IMR-90 (cell line): ENCODE measurements at regions not wholly inside any gene's neighbourhood (a gene's known extent, or its start where the extent isn't known, plus 50 kb on each side); places are given as distances from the start of the nearest gene placed in this dataset.

Experiments used
- ATAC-seq: fragments of 200-7000 bp; cut with Tn5 transposase; 2 replicates; pipeline ENCODE4 v1.9.1; 2020; ENCODE audit warnings: low read depth, mild to moderate bottlenecking, moderate library complexity
- BruUV-seq: library from RNA; stranded (reverse); fragments of 400-500 nt; replicated peaks from 2 replicates; lab custom pipeline; 2021; lab: Mats Ljungman, UMichigan
- CTCF ChIA-PET: fragments of 300-600 bp; formaldehyde crosslinking; extraction: SDS; loops from one replicate; lab custom pipeline; 2021; ENCODE audit warnings: antibody characterized with exemption; lab: Yijun Ruan, JAX
- POLR2A ChIA-PET: fragments of 300-600 bp; sonication (Branson Sonifier 250); formaldehyde crosslinking; loops from one replicate; lab custom pipeline; 2022; ENCODE audit warnings: antibody characterized with exemption; ENCODE audit not compliant: unreplicated experiment; lab: Charles Lee
- DNase-seq: peaks from one replicate; pipeline ENCODE4 v3.0.0; 2013
- H2AFZ ChIP-seq: replicated peaks from 2 replicates; pipeline ENCODE3; 2013; ENCODE audit warnings: low read length, mild to moderate bottlenecking; ENCODE audit not compliant: poor library complexity
- H2AK5ac ChIP-seq: 2 replicates; pipeline ENCODE4 v1.6.1; 2013; ENCODE audit warnings: low read depth, low read length, inconsistent platforms
- H2AK9ac ChIP-seq: replicated peaks from 2 replicates; pipeline ENCODE3; 2013; ENCODE audit warnings: mild to moderate bottlenecking, low read depth, low read length, moderate library complexity; ENCODE audit not compliant: poor library complexity
- H2BK120ac ChIP-seq: 2 replicates; pipeline ENCODE4 v1.6.1; 2013; ENCODE audit warnings: low read depth, low read length, inconsistent platforms
- H2BK15ac ChIP-seq: 3 replicates; pipeline ENCODE4 v1.6.1; 2013; ENCODE audit warnings: low read depth, low read length, inconsistent platforms
- H2BK20ac ChIP-seq: 2 replicates; pipeline ENCODE4 v1.6.1; 2013; ENCODE audit warnings: low read depth, mild to moderate bottlenecking, inconsistent platforms, low read length, moderate library complexity
- H2BK5ac ChIP-seq: 2 replicates; pipeline ENCODE4 v1.6.1; 2013; ENCODE audit warnings: mild to moderate bottlenecking, low read depth, low read length, inconsistent platforms; ENCODE audit not compliant: poor library complexity, severe bottlenecking
- H3K14ac ChIP-seq: replicated peaks from 2 replicates; pipeline ENCODE4 v1.6.1; 2013; ENCODE audit warnings: low read depth, low read length, inconsistent platforms
- H3K18ac ChIP-seq: 2 replicates; pipeline ENCODE4 v1.6.1; 2013; ENCODE audit warnings: low read depth, low read length, control low read depth
- H3K23ac ChIP-seq: 2 replicates; pipeline ENCODE4 v1.6.1; 2013; ENCODE audit warnings: low read depth, low read length, inconsistent platforms
- H3K27ac ChIP-seq: 2 replicates; pipeline ENCODE4 v1.5.1; 2013; ENCODE audit warnings: mild to moderate bottlenecking, control low read depth, low read length; ENCODE audit not compliant: insufficient read depth
- H3K27me3 ChIP-seq: 2 replicates; pipeline ENCODE4 v1.6.1; 2013; ENCODE audit warnings: low read length; ENCODE audit not compliant: control insufficient read depth, insufficient read depth
- H3K36me3 ChIP-seq: 2 replicates; pipeline ENCODE4 v1.6.1; 2013; ENCODE audit warnings: low read length, mixed read lengths; ENCODE audit not compliant: control insufficient read depth, insufficient read depth
- H3K4ac ChIP-seq: 2 replicates; pipeline ENCODE4 v1.6.1; 2013; ENCODE audit warnings: low read depth, low read length, inconsistent platforms
- H3K4me1 ChIP-seq: 2 replicates; pipeline ENCODE4 v1.6.1; 2013; ENCODE audit warnings: low read length, mixed read lengths; ENCODE audit not compliant: control insufficient read depth, insufficient read depth
- H3K4me2 ChIP-seq: 2 replicates; pipeline ENCODE4 v1.6.1; 2013; ENCODE audit warnings: low read depth, mild to moderate bottlenecking, control low read depth, low read length, moderate library complexity
- H3K4me3 ChIP-seq: 2 replicates; pipeline ENCODE4 v1.5.1; 2013; ENCODE audit warnings: low read depth, mild to moderate bottlenecking, control low read depth, low read length, moderate library complexity; ENCODE audit not compliant: insufficient read depth
- H3K56ac ChIP-seq: 2 replicates; pipeline ENCODE4 v1.6.1; 2013; ENCODE audit warnings: low read length, inconsistent platforms; ENCODE audit not compliant: insufficient read depth; ENCODE audit errors: extremely low read depth
- H3K79me1 ChIP-seq, 2 experiments: 2 replicates each; pipeline ENCODE4 v1.6.1; 2013; ENCODE audit warnings: low read length in 2 of 2, inconsistent platforms in 1 of 2, low read depth in 1 of 2
- H3K9ac ChIP-seq: 2 replicates; pipeline ENCODE4 v1.6.1; 2013; ENCODE audit warnings: low read depth, low read length, control low read depth
- H3K9me1 ChIP-seq: 2 replicates; pipeline ENCODE4 v1.6.1; 2013; ENCODE audit warnings: low read length, inconsistent platforms; ENCODE audit not compliant: insufficient read depth
- H3K9me3 ChIP-seq: 2 replicates; pipeline ENCODE4 v1.6.1; 2013; ENCODE audit warnings: low read length; ENCODE audit not compliant: control insufficient read depth, insufficient read depth
- H4K20me1 ChIP-seq: 2 replicates; pipeline ENCODE4 v1.6.1; 2013; ENCODE audit warnings: low read length, inconsistent platforms; ENCODE audit not compliant: insufficient read depth
- H4K5ac ChIP-seq: 2 replicates; pipeline ENCODE4 v1.6.1; 2013; ENCODE audit warnings: mild to moderate bottlenecking, low read depth, low read length, control low read depth
- H4K8ac ChIP-seq, 2 experiments: 2 replicates each; pipeline ENCODE4 v1.6.1; 2013; ENCODE audit warnings: low read depth in 2 of 2, low read length in 2 of 2, control low read depth in 1 of 2, inconsistent platforms in 1 of 2
- H4K91ac ChIP-seq: 2 replicates; pipeline ENCODE4 v1.6.1; 2013; ENCODE audit warnings: low read depth, low read length, inconsistent platforms; ENCODE audit not compliant: insufficient read depth
- BHLHE40 ChIP-seq: fragments of 150-350 bp; IDR thresholded peaks from 2 replicates; pipeline ENCODE4 v1.6.1; 2016; ENCODE audit warnings: mild to moderate bottlenecking, low read depth, low read length
- CEBPB ChIP-seq: IDR thresholded peaks from 2 replicates; pipeline ENCODE4 v1.6.1; 2012; ENCODE audit warnings: low read depth, low read length, improper control_type of control experiment
- CHD1 ChIP-seq: IDR thresholded peaks from 2 replicates; pipeline ENCODE4 v1.6.1; 2012; ENCODE audit warnings: low read depth, low read length, improper control_type of control experiment
- CTCF ChIP-seq: conservative IDR thresholded peaks from 2 replicates; pipeline ENCODE4 v1.5.1; 2012; ENCODE audit warnings: mild to moderate bottlenecking, low read depth, low read length, improper control_type of control experiment
- ELK1 ChIP-seq: fragments of 150-350 bp; IDR thresholded peaks from 2 replicates; pipeline ENCODE4 v1.6.1; 2016; ENCODE audit warnings: low read depth, mild to moderate bottlenecking, low read length, moderate library complexity, borderline replicate concordance
- FOS ChIP-seq: fragments of 150-350 bp; IDR thresholded peaks from 2 replicates; pipeline ENCODE4 v1.6.1; 2016; ENCODE audit warnings: low read depth, low read length
- MAFK ChIP-seq: IDR thresholded peaks from 2 replicates; pipeline ENCODE4 v1.6.1; 2012; ENCODE audit warnings: low read depth, low read length, improper control_type of control experiment
- MAZ ChIP-seq: IDR thresholded peaks from 2 replicates; pipeline ENCODE4 v1.6.1; 2012; ENCODE audit warnings: low read depth, mild to moderate bottlenecking, low read length, improper control_type of control experiment, moderate library complexity, borderline replicate concordance
- MXI1 ChIP-seq: IDR thresholded peaks from 2 replicates; pipeline ENCODE4 v1.6.1; 2012; ENCODE audit warnings: low read depth, mild to moderate bottlenecking, low read length, moderate library complexity, borderline replicate concordance
- NFE2L2 ChIP-seq: fragments of 150-350 bp; IDR thresholded peaks from 2 replicates; pipeline ENCODE4 v1.6.1; 2016; ENCODE audit warnings: low read depth, mild to moderate bottlenecking, low read length
- POLR2A ChIP-seq: IDR thresholded peaks from 2 replicates; pipeline ENCODE4 v1.6.1; 2012; ENCODE audit warnings: mild to moderate bottlenecking, low read depth, low read length
- RAD21 ChIP-seq: IDR thresholded peaks from 2 replicates; pipeline ENCODE4 v1.6.1; 2012; ENCODE audit warnings: low read length, improper control_type of control experiment
- RCOR1 ChIP-seq: IDR thresholded peaks from 2 replicates; pipeline ENCODE4 v1.6.1; 2012; ENCODE audit warnings: mild to moderate bottlenecking, low read length, improper control_type of control experiment; ENCODE audit not compliant: insufficient replicate concordance
- RFX5 ChIP-seq: IDR thresholded peaks from 2 replicates; pipeline ENCODE4 v1.8.0; 2012; ENCODE audit warnings: low read depth, mild to moderate bottlenecking, low read length, moderate library complexity
- SMC3 ChIP-seq: fragments of 150-350 bp; IDR thresholded peaks from 2 replicates; pipeline ENCODE4 v1.6.1; 2016; ENCODE audit warnings: low read depth, mild to moderate bottlenecking, antibody characterized with exemption, low read length, moderate library complexity
- USF2 ChIP-seq: fragments of 150-350 bp; IDR thresholded peaks from 2 replicates; pipeline ENCODE4 v1.6.1; 2017; ENCODE audit warnings: mild to moderate bottlenecking, antibody characterized with exemption, low read length, low read depth
- WGBS, 2 experiments: methylation state at CpG; one replicate each; pipeline versions ENCODE4 v1.1.5 to v1.1.7; 2013; ENCODE audit warnings: missing lambda C conversion rate in 2 of 2; ENCODE audit not compliant: insufficient read length in 1 of 2; ENCODE audit errors: extremely low coverage in 2 of 2; 5-methylcytosine and 5-hydroxymethylcytosine counted together
- dilution Hi-C: fragments of 300-500 bp; cut with HindIII; formaldehyde crosslinking; loops from one replicate; pipeline ENCODE4 v1.14.3; 2018; ENCODE audit warnings: low sequenced_read_pairs; ENCODE audit not compliant: unreplicated experiment
- in situ Hi-C: fragments of 300-500 bp; cut with MboI; formaldehyde crosslinking; loops from 3 replicates; pipeline ENCODE4 v1.14.3; 2019; ENCODE audit warnings: low sequenced_read_pairs, inconsistent platforms, mixed read lengths
- intact Hi-C: fragments of 100-400 bp; cut with micrococcal nuclease; formaldehyde crosslinking; loops from 2 replicates; pipeline ENCODE4 v1.10.0; 2022

GRCh38 chr10:89980166-89980565, 278.8 kb downstream of the KIF20B start:
- no peak overlapping the region for H2AK9ac ChIP-seq
- POLR2A ChIA-PET = no interaction called here
- no peak overlapping the region for H4K91ac ChIP-seq
- no peaks in the 10 kb centered on the region for H3K27me3 ChIP-seq
- H2AFZ ChIP-seq = no peak overlapping the region
- H3K79me1 ChIP-seq = no peaks in the 10 kb centered on the region
- H3K36me3 ChIP-seq = no peaks in the 10 kb centered on the region
- H3K14ac ChIP-seq = no peak overlapping the region
- WGBS, 2 experiments = no CpG with 5 or more reads among the region's 2 CpGs
- H3K4me1 ChIP-seq = no peaks in the 10 kb centered on the region
- no peak overlapping the region for H3K4me3 ChIP-seq
- DNase-seq = no peak
- no TSS peak for BruUV-seq
- H2BK20ac ChIP-seq = no peak overlapping the region
- H2BK120ac ChIP-seq = no peak overlapping the region
- H3K23ac ChIP-seq = no peak overlapping the region
- no peak overlapping the region for H2BK15ac ChIP-seq
- H4K5ac ChIP-seq = no peak overlapping the region
- H3K18ac ChIP-seq = no peak overlapping the region
- H3K9ac ChIP-seq = no peak overlapping the region
- no peak for ATAC-seq
- no peak overlapping the region for H3K4me2 ChIP-seq
- no peak overlapping the region for H3K27ac ChIP-seq
- H4K8ac ChIP-seq = no peak overlapping the region
- no peaks in the 10 kb centered on the region for H4K20me1 ChIP-seq
- in situ Hi-C loops = no loop called here
- H2AK5ac ChIP-seq = no peak overlapping the region
- H2BK5ac ChIP-seq = no peak overlapping the region
- H3K9me1 ChIP-seq = no peaks in the 10 kb centered on the region
- no peak overlapping the region for H3K56ac ChIP-seq
- CTCF ChIA-PET = interaction anchor here (0.6 kb wide), 1 partner anchor 679 kb away, joined by 3 read pairs; the partner anchor contains the start of gene IFIT2
- H3K9me3 ChIP-seq = no peaks in the 10 kb centered on the region
- intact Hi-C loops = no loop called here
- dilution Hi-C loops = no loop called here
- H3K4ac ChIP-seq = no peak overlapping the region
- no peak for TF ChIP-seq RCOR1
- no peak for TF ChIP-seq CHD1
- TF ChIP-seq CTCF = no peak
- no peak for TF ChIP-seq USF2
- TF ChIP-seq MAFK = no peak
- TF ChIP-seq MXI1 = no peak
- TF ChIP-seq CEBPB = no peak
- no peak for TF ChIP-seq RFX5
- no peak for TF ChIP-seq NFE2L2
- no peak for TF ChIP-seq SMC3
- TF ChIP-seq RAD21 = no peak
- no peak for TF ChIP-seq POLR2A
- TF ChIP-seq ELK1 = no peak
- TF ChIP-seq BHLHE40 = no peak
- TF ChIP-seq FOS = no peak
- no peak for TF ChIP-seq MAZ
